ENCODE measurements at regions not wholly inside any gene's neighbourhood (a gene's known extent, or its start where the extent isn't known, plus 50 kb on each side); places are given as distances from the start of the nearest gene placed in this dataset.

DNA sequence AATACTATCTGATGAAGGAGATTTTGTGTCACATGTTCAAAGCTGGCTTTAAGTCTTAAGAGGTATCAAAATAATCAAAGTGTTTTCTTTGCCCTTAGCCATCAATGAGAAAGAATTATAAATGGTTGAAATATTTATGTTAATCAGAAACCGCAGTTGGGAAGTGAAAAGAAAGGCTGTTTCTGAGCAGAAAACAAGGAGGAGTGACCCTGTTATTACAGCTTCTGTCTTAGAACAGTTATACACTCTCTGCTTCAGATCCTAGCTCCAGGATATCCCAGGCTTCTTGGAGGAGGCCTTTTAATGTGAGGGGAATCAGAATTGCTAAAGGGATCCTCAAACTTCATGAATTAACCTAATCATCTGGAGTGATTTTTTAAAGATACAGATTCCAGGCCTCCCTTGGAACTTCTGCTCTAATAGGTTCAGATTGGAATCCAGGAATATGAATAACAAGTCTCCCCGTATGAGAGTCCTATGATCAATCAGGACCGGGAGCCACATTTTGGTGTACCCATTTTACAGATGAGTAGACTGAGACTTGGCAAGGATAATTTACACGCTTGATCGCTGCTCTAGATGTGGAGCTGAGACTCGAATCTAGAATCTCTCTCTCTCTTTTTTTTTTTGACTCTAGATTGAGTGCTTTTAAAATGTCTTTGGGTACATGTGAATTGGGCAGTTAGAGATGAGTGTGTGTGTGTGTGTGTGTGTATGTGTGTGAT, 50.8 kb upstream of the JAG1 start:
- DNase-seq, result no peak

DNA sequence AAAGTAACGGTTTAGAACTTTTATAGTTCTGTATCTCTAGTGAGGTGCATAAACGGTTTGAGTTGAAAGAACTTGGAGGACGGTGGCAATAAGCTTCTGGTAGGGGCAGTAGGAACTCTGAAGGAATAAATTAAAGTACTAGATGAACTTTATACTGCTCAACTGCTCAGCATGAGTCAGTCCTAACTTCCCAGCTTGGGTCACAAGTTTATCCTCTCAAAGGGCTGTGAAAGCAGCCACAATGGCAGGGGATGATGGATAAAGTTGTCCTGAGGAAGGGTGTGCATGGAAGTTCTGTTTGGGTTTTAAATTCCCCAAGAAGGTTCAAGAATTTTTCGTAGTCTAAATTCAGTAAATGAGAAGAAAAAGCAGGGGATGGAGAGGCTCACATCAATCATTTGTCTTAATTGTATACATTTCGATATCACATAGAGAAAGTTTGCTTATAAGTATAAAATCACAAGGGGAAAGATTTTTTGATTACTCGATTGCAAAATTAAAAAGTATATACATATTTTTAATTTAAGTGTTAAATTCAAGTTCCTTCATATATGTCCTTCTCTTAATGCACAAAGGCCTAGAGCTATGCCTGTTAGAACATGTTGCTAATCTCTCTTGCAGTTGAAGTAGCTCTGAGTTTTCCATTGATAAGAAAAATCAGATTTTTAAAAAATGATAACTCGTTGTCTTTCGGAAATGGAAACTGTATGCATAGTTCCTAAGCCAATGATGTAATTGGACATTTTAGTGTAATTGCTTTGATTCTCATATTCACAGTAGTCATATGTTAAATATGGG, 55.3 kb upstream of the JAG1 start:
- no peak for DNase-seq

DNA sequence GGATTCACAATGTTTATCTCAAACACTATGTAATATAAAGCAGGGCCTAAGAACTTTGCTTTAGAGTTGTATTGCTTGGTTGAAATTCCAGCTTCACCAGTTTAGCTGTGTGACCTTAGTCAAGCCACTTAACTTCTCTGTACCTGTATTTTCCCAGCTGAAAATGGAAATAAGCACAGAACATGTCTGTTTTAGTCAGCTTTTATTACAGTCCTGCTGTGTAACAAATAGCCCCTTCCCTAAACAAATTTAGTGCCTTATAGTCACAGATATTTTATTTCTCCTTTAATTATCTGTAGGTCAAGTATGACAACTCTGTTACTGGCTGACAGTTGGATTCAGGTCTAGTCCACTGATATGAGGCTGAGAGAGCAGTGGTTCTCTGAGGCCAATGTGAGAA, 56.0 kb upstream of the JAG1 start:
- DNase-seq, result no peak

DNA sequence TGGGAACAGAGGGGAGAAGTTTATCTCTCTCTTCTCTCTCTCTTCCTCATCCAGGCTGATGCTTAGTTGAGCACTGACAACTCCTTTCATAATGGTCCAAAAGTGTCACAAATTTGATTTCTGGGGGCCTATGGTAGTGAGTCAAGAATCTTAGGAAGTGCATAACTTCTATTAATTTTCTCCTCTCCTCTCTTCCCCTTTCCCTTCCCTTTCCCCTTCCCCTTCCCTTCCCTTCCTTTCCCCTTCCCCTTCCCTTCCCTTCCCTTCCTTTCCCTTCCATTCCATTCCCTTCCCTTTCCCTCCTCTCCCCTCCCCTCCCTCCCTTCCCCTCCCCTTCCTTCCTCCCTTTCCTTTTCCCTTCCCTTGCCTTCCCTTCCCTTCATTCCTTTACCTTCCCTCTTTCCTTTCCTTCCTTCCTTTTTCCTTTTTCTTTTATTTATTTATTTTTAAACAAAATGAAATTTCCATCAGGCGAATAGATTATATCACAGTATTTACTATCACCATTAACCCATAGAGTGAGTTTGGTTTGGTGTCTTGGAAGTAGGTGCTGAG, 56.9 kb upstream of the JAG1 start:
- DNase-seq, result no peak

GRCh38 chr20:10731190-10731965, 57.6 kb upstream of the JAG1 start:
- DNase-seq, result no peak

GRCh38 chr20:10733122-10733521, 59.3 kb upstream of the JAG1 start:
- no peak for DNase-seq

GRCh38 chr20:10735195-10735949, 61.6 kb upstream of the JAG1 start:
- DNase-seq, result no peak

- no peak for DNase-seq
Observed at GRCh38 chr20:10739134-10739533, 65.3 kb upstream of the JAG1 start.

GRCh38 chr20:10739566-10739965, 65.8 kb upstream of the JAG1 start:
- DNase-seq, result no peak

GRCh38 chr20:10741060-10741459, 67.3 kb upstream of the JAG1 start:
- DNase-seq, result no peak

DNA sequence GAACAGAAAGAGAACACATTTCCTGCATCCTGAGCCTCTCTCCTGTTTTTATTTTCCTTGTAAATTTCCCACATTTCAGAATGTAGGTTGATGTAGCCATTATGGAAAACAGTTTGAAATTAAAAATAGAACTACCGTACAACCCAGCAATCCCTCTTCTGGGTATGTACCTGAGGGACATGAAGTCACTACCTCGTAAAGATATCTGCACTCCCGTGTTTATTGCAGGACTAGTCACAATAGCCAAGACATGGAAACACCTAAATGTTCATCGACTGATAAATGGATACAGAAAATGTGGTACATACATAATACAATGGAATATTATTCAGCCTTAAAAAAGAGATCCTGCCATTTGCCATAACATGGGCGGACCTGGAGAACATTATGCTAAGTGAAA, 72.0 kb upstream of the JAG1 start:
- no peak for DNase-seq

DNA sequence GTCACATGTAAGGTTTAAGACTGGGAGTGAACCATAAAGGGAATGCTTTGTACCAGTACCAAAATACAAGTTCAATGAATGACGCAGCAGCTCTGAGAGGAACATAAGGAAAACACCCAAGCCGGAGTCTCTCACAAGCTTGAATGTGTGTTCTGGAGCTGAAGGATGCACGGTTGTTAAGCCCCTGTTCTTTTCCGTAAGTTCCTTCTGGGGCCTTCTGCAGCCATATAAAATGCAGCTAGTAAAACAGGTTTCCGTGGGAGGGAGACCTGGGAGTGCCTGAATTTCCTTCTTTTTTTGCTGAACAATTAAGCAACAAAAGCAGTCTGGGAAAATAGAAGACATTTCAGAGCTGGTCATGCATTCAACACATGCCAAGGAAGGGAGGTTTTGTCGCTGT, 73.2 kb upstream of the JAG1 start:
- peak; percentile 47 for DNase-seq

DNA sequence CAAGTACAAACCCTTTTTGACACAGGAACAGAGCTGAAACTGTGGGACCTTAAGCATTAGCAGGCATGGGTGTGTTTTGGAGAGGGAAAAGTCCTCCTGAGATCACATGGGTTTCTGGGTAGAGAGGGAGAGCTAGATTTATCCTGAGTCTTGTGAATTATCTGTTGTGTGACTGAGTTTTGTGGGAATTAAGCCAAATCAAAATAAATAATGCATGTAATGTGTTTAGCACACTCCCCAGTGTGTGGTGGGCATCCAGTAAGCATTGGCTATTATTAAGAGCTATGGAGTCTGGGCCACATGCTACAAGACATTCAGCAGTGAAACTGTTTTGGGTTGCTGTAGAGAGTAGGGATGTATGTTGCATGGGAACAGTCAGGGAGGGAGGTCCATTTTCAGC, 75.3 kb upstream of the JAG1 start:
- DNase-seq, result no peak

DNA sequence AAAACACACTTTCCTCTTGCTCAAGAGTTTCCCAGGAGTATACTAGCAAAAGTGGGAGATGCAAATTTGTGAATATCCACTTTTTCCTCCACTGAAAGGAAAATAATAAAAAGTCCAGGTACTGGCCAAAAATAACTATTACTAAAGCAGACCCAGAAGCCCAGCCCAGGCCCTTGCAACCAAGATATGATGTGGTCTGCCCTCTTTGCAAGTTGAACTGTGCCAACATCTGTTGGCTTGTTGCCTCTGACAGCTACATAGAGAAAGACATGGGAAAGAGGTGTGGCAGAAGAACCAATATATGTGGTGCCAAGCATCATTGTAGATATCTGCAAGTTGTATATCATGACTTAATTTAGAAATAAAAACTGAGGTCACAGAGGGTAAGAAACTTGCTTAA, 78.4 kb upstream of the JAG1 start:
- no peak for DNase-seq

DNA sequence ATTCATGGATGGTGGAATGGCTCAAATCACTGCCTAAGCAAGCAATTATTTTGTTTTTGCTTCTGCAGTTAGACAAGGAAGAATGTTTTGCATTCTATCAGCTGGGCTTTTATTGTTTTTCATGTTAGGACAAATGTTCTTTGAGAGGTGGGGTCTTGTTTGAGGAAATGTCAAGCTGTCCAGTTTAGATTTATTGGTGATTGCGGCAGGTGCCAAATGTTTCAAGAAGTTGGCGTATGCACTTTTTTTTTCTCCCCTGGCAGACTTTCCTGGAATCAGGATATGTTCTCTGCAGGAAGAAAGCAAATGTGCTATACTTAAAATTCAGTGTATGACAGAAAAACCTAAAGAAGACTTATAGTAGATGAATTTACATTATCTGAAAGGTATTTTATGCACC, 81.0 kb upstream of the JAG1 start:
- DNase-seq, result no peak

- DNase-seq, result no peak
Observed at GRCh38 chr20:10758446-10758845, 84.6 kb upstream of the JAG1 start.

GRCh38 chr20:10761232-10761631, 87.4 kb upstream of the JAG1 start:
- no peak for DNase-seq

- no peak for DNase-seq
Observed at GRCh38 chr20:10761786-10762185, 88.0 kb upstream of the JAG1 start.

GRCh38 chr20:10762216-10762615, 88.4 kb upstream of the JAG1 start:
- no peak for DNase-seq

GRCh38 chr20:10763112-10763511, 89.3 kb upstream of the JAG1 start:
- no peak for DNase-seq

- no peak for DNase-seq
Observed at GRCh38 chr20:10769700-10770099, 95.9 kb upstream of the JAG1 start.

DNA sequence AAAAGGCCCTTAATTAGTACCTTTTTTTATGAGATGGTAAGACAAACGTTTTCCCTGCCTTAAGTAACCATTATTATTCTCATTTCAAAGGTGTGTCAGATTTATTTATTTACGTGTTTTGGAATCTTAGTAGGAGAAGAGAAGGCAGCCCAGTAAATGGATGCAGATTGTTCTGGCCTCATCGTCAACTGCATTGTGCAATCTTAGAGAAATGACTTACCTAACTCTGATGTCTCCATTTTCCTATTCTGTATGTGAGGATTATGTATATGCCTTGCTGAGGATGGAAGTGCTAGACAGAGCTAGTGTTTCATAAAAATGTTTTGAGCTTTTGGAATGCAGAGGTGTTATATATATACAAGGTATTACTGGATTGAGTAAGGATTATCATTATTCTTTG, 97.0 kb upstream of the JAG1 start:
- DNase-seq, result no peak

Measured in right kidney (tissue), 1 donor.